ENCODE measurements at regions not wholly inside any gene's neighbourhood (a gene's known extent, or its start where the extent isn't known, plus 50 kb on each side); places are given as distances from the start of the nearest gene placed in this dataset.
"Not testable (repeated sequence)": the region's sequence is repeated elsewhere in the genome, so short reads cannot be mapped to it uniquely, and the experiment has no call there.

GRCh38 chr7:114083166-114084001 lies 164.6 kb upstream of the PPP1R3A start:
- no peak for DNase-seq (ENCODE audit: low read depth)

- no peak for DNase-seq (ENCODE audit: low read depth)
These were observed 163.9 kb upstream of the PPP1R3A start for GRCh38 chr7:114082642-114083165.

GRCh38 chr7:114081606-114082425 lies 163.0 kb upstream of the PPP1R3A start:
- DNase-seq (ENCODE audit: low read depth) = peak; percentile 53

- not testable (repeated sequence) for DNase-seq (ENCODE audit: low read depth)
These were observed 158.3 kb upstream of the PPP1R3A start for GRCh38 chr7:114077158-114077524.

- DNase-seq (ENCODE audit: low read depth) = not testable (repeated sequence)
These were observed 157.8 kb upstream of the PPP1R3A start for GRCh38 chr7:114076392-114077157.

- no peak for DNase-seq (ENCODE audit: low read depth)
These were observed 154.9 kb upstream of the PPP1R3A start for GRCh38 chr7:114073701-114074100.

GRCh38 chr7:114070246-114070645 lies 151.4 kb upstream of the PPP1R3A start:
- peak; percentile 93 for DNase-seq (ENCODE audit: low read depth)

- no peak for DNase-seq (ENCODE audit: low read depth)
These were observed 144.0 kb upstream of the PPP1R3A start for GRCh38 chr7:114062810-114063209.

GRCh38 chr7:114051871-114052331 lies 133.1 kb upstream of the PPP1R3A start:
- no peak for DNase-seq (ENCODE audit: low read depth)

- DNase-seq (ENCODE audit: low read depth) = no peak
These were observed 131.8 kb upstream of the PPP1R3A start for GRCh38 chr7:114050571-114050970.

GRCh38 chr7:114048386-114049235 lies 129.8 kb upstream of the PPP1R3A start:
- DNase-seq (ENCODE audit: low read depth) = peak; percentile 71

- DNase-seq (ENCODE audit: low read depth) = peak; percentile 92
These were observed 129.1 kb upstream of the PPP1R3A start for GRCh38 chr7:114047889-114048288.

- no peak for DNase-seq (ENCODE audit: low read depth)
These were observed 114.7 kb upstream of the PPP1R3A start for GRCh38 chr7:114033475-114033874.

- peak; percentile 55 for DNase-seq (ENCODE audit: low read depth)
These were observed 107.8 kb upstream of the PPP1R3A start for GRCh38 chr7:114026486-114027089.

GRCh38 chr7:114021135-114021534 lies 102.3 kb upstream of the PPP1R3A start:
- peak; percentile 5 for DNase-seq (ENCODE audit: low read depth)

GRCh38 chr7:114008696-114009095 lies 89.9 kb upstream of the PPP1R3A start:
- no peak for DNase-seq (ENCODE audit: low read depth)

- no peak for DNase-seq (ENCODE audit: low read depth)
These were observed 88.6 kb upstream of the PPP1R3A start for GRCh38 chr7:114007386-114007785.

- no peak for DNase-seq (ENCODE audit: low read depth)
These were observed 80.1 kb upstream of the PPP1R3A start for GRCh38 chr7:113998934-113999333.

- peak; percentile 1 for DNase-seq (ENCODE audit: low read depth)
These were observed 77.6 kb upstream of the PPP1R3A start for GRCh38 chr7:113996405-113996804.

GRCh38 chr7:113986216-113986615 lies 67.4 kb upstream of the PPP1R3A start:
- DNase-seq (ENCODE audit: low read depth) = no peak

GRCh38 chr7:113976508-113976907 lies 57.7 kb upstream of the PPP1R3A start:
- no peak for DNase-seq (ENCODE audit: low read depth)
